GM21526 (cell line): ENCODE measurements at regions not wholly inside any gene's neighbourhood (a gene's known extent, or its start where the extent isn't known, plus 50 kb on each side); places are given as distances from the start of the nearest gene placed in this dataset.
"Not testable (repeated sequence)": the region's sequence is repeated elsewhere in the genome, so short reads cannot be mapped to it uniquely, and the experiment has no call there.

ENCODE experiments used
- ATAC-seq: cut with Tn5 transposase; IDR thresholded peaks from one replicate; pipeline ENCODE4 v1.9.1; 2021; ENCODE audit warnings: moderate library complexity; ENCODE audit not compliant: unreplicated experiment, low FRiP score

DNA sequence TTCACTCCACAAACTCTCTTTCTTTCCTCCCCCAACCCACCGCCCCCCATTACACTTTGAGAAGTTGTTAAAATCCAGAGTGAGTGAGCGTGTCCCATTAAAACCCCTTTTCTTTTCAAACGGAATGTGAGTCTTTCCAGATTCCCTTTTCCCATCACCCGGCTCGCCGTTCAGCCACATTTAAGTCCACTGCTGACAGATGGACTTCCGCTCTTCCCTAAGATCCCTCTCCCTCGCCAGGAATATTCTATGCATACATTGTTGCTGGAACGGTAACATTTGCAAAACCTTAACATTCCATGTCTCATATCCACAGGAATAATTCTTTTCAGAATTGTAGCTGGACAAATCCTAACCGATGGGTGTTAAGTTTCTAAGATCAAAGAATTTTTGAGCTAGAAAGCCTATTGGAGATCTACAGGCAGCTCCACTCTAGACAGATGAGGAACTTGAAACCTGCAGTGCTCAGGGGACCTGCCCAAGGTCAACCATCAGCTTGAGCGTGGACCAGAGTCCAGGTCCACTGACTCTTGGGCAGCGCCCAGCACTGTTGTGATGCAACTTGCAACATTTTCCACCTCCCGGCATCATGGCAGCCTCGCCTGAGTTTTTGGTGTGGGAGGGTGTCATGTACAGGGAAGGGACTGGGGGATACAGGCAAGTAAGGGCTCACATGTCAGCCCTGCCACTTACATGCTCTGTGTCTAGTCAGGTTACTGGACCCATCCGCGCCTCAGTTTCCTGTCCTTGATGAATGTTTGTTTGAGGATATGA, 500.1 kb downstream of the CCDC171 start:
- ATAC-seq = no peak

DNA sequence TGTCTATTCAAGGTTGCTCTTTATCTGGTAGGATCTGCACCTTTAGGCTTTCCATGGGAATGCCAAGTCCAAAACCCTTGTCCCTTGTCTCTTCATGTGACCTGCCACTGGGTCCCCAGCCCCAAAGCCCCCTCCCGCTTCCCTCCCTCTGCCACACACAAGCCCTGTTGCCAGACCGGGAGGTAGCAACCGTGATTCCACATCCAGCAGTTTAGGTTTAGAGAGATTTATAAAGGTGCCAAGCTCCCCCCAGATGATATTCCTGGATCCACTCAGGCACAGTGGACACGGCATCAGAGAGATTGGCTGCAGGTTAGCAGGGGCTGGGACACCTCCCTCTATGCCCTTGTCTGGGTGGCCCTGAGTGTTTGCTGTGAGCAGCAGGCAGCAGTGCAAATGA, 504.7 kb downstream of the CCDC171 start:
- no peak for ATAC-seq

DNA sequence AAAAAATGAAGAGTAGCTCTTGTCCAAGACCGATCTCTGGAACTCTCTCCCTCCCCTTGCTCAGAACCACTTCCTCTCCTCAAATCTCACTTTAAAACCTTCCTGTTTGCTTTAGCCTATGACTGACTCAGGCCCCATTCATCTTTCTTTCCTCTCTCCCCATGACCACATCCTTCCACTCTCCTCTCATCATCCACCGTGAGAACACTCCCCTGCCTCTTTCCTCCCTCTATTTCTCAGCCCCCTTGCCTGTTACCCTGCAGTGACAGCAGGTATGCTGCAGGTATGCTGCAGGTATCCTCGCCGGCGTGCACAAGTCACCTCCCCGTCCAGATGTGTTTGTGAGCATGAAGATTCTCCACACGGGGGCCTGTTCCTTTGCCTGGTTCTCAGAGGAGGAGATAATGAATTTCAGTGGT, 505.3 kb downstream of the CCDC171 start:
- ATAC-seq = no peak

DNA sequence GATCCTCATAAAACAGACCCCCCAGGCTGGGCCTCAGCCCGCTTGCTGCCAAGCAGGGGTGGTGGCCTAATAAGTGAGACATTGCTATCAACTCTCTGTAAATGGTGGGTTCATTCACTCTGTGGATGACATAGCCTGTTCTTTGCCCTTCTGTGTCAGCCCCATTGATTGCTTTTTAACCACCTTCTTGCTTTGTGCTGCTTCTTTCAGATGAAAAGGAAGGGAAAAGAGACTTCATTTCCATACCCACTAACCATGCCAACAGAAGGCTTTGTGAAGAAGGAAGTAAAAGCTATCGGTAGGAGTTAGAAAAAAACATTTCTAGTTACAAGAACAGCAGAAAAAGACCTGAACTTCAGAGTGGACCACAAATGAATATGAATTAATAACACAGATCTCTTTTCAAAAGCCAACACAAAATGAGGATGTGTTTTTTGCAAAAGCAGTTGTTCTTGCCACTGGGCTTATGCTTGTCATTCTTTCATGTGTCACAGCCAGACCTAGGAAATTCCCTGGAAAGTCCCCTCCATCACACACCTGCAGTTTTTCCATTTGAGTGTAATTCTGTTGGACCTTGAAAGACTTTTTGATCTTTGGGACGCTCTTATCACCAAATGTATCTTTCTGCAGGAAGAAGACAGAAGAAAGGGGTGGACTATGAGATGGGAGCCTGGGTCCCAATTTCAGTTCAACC, 507.7 kb downstream of the CCDC171 start:
- no peak for ATAC-seq

DNA sequence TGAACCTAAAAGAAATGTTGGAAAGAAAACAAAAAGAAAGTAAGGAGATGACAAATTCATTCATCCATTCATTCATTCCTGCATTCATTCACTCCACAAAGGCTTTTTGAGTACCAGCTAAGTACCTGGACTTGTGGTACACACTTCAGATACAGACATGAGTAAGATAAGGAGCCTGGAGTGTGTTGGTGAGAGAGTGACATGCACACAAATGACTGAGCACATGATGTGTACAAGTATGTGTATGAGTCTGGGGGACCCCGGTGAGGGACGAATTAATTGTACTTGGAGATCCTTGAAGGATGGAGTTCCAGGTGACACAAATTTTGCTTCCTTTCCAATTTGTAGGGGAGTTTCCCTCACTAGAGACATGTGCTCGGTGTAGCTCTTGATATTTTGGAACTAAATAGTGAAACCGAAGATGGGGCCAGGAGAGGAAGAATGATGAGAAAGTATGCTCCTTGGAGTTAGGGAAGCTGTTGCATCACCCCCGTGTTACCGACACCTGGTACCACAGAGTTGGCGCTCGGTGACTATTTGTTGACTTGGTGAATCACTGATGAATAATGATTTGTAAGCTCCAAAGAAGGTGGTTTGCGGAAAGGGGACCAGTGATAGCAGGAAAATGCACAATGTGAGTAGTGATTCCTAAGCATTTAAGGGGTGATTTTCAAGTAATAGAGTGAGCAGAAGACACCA, 509.8 kb downstream of the CCDC171 start:
- no peak for ATAC-seq

DNA sequence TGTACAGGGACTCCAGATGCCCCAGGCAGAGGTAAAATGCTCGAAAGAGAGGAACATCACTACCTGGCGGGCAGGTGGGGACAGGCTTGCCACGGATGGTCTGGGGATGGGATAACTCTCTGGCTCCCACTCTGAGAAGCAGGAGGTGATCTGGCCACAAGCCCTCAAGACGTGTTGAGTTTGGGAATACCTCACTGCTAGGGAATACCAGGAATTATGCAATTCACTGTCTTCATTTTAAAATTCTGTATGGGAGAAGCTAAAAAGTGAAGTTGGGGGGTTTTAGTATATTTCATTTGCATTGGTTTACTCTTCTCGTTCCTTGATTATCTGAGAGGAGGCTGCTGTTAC, 510.4 kb downstream of the CCDC171 start:
- ATAC-seq = no peak

DNA sequence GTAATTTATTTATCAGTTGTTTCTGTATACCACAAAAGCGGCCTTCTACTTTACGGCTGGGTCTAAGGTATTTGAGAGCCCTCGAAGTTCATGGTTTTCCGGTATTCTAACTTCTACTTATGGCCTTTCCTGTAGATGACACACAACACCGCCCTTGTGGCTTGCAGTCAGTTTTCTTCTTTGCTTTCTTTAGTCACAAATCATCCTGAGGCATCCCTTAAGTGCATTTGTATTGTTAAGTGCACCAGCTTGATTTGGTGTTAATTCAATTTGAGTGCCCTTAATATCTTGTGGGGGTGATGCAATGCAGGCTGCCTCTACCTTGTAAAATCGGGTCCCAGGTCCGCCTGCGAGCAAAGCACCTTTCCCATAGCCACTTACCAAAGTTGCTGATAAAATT, 511.9 kb downstream of the CCDC171 start:
- no peak for ATAC-seq

DNA sequence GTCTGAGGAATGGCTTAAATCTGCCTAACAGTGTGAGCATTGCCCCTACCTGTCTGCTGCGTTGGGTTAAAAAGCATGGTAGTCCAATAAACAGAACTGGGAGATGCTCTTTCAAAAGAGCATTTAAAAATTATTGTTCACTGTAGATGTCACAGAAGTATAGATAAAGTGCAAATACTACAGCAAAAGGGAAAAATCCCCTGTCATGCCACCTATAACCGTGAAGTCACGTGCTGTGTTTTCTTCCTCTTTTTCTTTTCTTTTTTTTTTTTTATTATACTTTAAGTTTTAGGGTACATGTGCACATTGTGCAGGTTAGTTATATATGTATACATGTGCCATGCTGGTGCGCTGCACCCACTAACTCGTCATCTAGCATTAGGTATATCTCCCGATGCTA, 513.4 kb downstream of the CCDC171 start:
- ATAC-seq = not testable (repeated sequence)

DNA sequence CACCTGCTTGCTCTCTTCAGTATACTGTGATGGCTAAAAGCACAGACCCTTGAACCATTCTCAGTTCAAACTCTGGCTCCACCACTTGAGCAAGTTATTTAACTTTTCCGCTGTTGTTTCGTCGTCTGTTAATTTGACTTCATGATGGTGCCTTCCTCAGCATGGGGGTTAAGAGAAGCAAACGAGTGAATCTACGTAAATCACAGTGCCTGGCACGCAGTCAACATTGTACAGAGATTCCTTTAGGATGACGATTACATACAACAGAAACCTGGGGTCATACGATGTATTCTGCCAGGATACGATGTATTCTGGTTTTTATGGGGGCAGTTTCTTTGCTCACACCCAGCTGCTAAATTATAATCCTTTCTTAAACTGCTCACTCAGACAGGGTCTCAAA, 515.6 kb downstream of the CCDC171 start:
- no peak for ATAC-seq

DNA sequence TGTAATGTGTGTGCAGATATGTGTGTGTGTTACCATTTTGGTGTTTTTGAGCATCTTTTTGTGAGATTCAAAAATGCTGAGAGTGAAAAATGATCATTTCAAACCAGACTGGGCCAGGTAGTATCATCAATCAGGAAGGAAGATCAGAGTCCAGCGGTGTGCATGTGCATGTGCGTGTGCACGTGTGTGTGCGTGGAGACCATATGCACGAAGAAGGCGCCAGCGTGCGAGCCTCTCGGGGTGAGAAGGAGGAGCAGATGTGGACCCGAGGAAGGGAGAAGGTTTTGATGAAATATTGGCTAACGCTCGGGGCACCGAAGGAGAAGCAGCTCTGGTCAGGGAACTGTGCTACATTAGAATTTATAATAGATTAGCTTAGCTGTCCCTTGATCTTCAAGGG, 516.4 kb downstream of the CCDC171 start:
- no peak for ATAC-seq

DNA sequence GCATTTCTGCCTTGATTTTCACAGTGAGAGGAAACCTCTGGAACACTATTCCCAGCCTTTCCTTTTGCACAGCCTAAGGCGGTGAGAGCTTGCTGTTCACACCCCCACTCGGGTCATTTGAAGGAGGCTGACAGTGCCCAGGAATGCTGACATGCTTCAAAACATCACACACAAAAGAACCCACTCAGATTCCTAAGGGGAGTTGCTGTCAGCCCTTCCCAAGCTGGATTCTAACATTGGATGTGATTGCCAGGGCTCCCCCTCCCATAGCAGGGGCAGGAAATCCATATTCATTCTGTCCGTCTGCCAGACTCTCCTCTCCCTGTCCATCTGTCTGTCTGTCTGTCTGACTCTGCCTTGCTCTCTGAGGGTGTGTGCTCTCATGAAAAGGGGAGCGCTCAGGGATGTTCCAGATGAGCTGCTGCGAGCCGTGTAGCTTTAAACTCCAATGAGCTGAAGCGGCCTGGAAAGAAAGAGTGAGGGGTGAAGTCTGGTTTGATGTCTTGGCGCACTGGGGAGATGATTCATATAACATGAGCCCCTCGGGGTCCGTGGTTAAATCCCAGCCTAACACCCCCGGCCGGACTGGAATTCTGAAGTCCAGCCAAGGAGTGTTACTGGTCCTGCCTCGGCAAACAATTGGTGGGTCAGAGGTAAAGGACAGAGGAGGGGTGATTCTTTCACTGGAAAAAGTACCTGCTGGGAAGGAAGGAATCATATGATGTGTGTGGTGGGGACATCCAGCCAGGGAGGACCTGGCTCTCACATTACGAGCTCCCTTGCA, 517.0 kb downstream of the CCDC171 start:
- ATAC-seq = no peak

DNA sequence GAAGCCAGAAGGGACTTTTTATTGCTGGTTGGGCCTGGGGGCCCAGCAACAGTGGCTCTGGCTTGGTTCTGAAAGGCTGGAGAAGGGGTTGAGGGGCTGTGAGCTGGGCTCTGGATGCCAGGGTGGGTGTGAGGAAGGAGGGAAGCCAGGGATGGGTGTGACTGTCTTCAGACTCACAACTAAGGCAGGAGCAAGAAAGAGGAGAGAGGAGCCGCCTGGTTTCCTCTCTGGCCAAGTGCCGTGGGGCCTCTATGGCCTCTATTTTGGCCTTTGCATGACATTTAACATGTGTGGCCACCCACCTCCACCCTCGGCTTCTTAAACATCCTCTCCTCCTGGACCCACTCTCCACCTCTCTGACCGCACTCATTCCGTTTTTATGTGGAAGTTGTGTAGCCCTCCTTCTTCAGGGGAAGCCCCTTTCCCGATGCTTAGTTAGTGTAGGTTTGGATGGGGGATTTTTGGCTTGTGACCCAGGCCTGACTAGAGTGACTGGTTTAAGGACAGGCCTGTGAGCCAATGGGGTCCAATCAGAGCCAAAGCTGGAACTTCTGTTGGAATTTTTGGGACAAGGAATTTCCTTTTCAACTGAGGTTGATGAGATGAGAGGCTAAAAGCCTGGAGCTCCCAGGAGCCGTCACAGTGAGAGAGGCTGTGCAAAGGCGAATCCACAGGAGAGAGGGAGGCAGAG, 517.8 kb downstream of the CCDC171 start:
- no peak for ATAC-seq

DNA sequence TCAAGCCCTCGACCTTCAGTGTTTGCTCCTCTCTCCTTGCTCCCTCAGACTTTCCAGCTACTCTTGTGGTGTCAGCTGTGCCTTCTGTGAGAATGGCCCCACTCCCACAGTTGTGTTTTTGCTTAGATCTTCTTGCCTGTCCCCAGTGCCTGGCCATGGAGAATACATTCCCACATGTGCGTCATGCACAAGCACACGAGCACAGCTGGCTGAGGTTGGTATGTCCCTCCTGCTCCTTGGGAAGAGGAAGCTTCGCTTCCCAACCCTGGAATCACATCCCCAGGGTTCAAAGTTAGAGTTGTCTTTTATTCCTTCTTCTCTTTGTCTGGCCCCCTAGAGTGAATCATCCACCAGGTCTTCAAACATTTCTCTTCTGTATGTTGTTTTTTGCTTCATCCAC, 518.6 kb downstream of the CCDC171 start:
- no peak for ATAC-seq

DNA sequence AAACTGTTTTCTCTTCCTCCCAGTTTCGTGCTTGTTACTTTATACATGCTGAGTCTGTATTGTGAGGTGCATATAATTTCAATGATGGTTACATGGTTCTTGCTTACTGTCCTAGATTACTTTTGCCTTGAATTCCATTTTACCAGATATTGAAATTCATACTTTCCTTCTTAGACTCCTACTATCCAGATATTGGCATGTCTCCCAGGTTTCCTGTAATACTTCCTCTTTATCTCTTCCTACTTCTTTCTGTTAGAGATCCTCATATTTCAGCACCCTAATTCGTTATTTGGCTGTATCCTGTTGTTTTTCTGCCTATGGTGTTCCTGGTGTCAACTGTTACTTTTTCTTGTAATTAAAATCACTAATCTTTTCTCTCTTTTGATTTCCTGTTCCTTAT, 522.1 kb downstream of the CCDC171 start:
- no peak for ATAC-seq

DNA sequence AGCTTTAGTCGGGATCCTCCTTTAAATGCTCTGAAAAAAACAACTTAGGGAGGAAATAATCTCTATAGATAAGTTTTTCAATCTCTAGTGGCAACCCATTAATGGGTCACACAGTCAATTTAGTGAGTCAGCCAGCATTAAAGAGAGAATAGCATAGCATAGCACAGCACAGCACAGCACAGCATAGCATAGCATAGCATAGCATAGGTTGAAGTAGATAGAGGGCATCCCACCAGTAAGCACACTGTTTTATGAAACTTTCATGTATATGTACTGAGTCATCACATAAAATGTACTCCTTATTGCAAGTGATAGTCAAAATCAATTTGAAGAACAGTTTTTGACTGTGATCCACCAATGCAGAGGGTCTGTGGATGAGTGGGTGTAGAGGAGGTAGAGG, 522.9 kb downstream of the CCDC171 start:
- no peak for ATAC-seq

DNA sequence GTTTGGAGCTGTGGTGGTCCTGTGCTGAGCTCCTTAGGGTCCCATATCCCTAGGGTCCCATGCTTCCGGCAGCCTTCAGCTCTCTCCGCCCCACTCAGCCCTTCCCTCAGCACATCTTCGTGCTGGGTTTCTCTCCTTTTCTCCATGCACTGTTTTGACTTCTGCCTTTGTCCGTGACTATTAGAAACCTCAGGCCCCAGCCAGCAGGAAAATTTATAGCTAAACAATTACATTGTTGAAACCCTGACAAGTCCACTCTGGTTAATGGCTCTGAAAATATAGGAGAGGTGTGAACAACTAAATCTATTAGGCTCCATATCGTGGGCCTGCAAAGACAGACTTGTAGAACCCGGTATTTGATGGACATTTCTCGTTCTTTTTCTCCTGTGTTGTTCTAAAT, 523.7 kb downstream of the CCDC171 start:
- ATAC-seq = no peak

DNA sequence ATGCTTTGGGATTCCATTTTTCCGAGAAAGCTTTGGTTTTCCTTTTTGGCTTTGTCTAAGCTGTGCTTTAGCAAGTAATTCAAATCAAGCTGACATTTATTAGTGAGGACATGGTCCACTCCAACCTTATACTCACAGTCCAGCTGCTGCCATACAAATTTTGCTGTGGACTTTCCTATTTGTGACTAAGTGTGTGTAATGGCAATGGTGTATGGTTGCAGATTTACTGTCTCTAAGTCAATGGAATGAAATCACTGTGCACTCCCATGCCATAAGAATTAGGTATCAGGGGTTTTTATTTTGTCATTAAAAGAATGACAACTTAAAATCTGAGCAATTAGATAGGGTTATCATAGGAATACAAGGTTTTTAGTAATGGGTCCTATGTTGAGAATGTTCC, 530.0 kb downstream of the CCDC171 start:
- no peak for ATAC-seq

DNA sequence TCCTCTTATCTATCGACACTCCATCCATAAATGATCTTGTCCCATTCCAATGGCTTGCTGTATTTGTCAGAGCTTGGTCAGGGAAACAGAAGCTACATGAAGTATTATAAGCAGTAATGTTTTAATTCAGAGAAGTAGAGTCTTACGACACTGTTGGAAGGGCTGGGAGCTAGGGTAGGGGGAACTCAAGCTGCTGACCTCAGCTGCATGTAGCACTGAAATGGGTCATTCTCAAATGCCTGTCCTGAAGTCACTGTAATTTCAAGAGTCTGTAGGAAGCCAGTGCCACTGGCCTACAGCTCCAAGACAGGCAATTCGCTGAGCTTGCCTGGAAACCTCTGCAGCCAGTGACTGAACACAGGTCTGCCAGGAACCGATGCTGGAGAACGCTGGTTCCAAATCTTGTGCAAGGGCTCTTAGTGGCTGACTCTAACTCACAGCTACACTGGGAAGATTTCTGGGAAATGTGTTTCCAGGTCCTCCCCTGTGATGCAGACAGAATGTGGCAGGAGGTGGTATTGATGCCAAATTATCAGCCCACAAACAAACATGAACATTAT, 532.4 kb downstream of the CCDC171 start:
- no peak for ATAC-seq

DNA sequence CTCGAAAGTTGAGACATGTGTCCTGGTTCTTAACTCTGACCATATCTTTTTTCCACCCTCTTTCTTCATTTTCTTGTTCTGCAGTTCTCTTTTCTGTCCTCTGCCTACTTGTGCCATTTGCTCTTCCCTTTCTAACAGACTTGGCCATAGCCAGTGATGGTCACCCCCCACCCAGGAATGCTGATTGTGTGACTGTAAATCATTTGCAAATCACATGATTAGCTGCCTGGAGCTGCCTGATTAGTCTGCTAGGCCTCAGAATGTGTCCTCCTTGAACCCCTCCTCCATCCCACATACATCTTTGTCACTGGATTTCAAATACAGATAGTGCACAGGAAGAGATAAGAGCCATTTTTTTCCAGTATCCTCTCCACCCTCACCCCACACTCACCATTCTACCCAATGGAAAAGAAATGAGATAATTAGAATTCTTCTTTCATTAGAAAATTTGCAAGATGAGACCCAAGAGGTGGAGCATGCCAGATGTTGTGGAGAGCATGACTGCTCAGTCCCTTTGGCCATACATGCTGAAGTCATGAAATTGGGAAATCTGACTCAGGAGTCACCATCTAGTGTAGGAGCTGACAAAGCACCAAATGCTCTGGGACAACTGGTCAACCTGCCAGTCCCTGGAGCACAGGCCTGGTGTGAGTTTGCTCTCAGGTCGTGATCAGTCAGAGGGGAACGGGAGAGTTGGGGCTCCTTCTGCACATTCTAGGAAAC, 538.2 kb downstream of the CCDC171 start:
- ATAC-seq = no peak
